ENCODE measurements at regions not wholly inside any gene's neighbourhood (a gene's known extent, or its start where the extent isn't known, plus 50 kb on each side); places are given as distances from the start of the nearest gene placed in this dataset.
"Not testable (repeated sequence)": the region's sequence is repeated elsewhere in the genome, so short reads cannot be mapped to it uniquely, and the experiment has no call there.

GRCh38 chr13:26483546-26483945 is 73.9 kb upstream of the WASF3 start:
- TF ChIP-seq YY1 (IDR thresholded peaks at IDR 0.05; ENCODE audit: insufficient read depth, insufficient read length) (no peak), ZNF274 (IDR thresholded peaks at IDR 0.05; ENCODE audit: low read depth, low read length) (no peak), SUZ12 (IDR thresholded peaks at IDR 0.05; ENCODE audit: extremely low read depth, insufficient read depth, insufficient read length) (no peak)
- no peaks in the 10 kb centered on the region for H3K27me3 ChIP-seq (ENCODE audit: insufficient read depth, insufficient read length)
- H3K9me3 ChIP-seq (ENCODE audit: insufficient read depth, low read length) = no peaks in the 10 kb centered on the region
- no peak for DNase-seq (ENCODE audit: low read depth, low spot score)
- H3K36me3 ChIP-seq (ENCODE audit: insufficient read depth, insufficient read length, low read length) = no peaks in the 10 kb centered on the region
- no peak overlapping the region for H3K4me3 ChIP-seq (ENCODE audit: insufficient read length, low read depth)
- H3K4me1 ChIP-seq (ENCODE audit: insufficient read depth, insufficient read length) = peaks cover 2% of the 10 kb centered on the region
- H3K9ac ChIP-seq (ENCODE audit: insufficient read length, low read depth) = no peak overlapping the region

GRCh38 chr13:26484196-26484595 is 73.3 kb upstream of the WASF3 start:
- no peaks in the 10 kb centered on the region for H3K9me3 ChIP-seq (ENCODE audit: insufficient read depth, low read length)
- H3K36me3 ChIP-seq (ENCODE audit: insufficient read depth, insufficient read length, low read length) = no peaks in the 10 kb centered on the region
- H3K27me3 ChIP-seq (ENCODE audit: insufficient read depth, insufficient read length) = no peaks in the 10 kb centered on the region
- H3K4me3 ChIP-seq (ENCODE audit: insufficient read length, low read depth) = no peak overlapping the region
- peaks cover 2% of the 10 kb centered on the region for H3K4me1 ChIP-seq (ENCODE audit: insufficient read depth, insufficient read length)
- DNase-seq (ENCODE audit: low read depth, low spot score) = no peak
- H3K9ac ChIP-seq (ENCODE audit: insufficient read length, low read depth) = no peak overlapping the region
- TF ChIP-seq YY1 (IDR thresholded peaks at IDR 0.05; ENCODE audit: insufficient read depth, insufficient read length) (no peak), SUZ12 (IDR thresholded peaks at IDR 0.05; ENCODE audit: extremely low read depth, insufficient read depth, insufficient read length) (no peak), ZNF274 (IDR thresholded peaks at IDR 0.05; ENCODE audit: low read depth, low read length) (no peak)

GRCh38 chr13:26485288-26485687 is 72.2 kb upstream of the WASF3 start:
- Histone ChIP-seq H3K36me3 (ENCODE audit: insufficient read depth, insufficient read length, low read length) (no peaks in the 10 kb centered on the region), H3K4me3 (ENCODE audit: insufficient read length, low read depth) (no peak overlapping the region), H3K9ac (ENCODE audit: insufficient read length, low read depth) (no peak overlapping the region), H3K9me3 (ENCODE audit: insufficient read depth, low read length) (no peaks in the 10 kb centered on the region), H3K4me1 (ENCODE audit: insufficient read depth, insufficient read length) (peaks cover 2% of the 10 kb centered on the region), H3K27me3 (ENCODE audit: insufficient read depth, insufficient read length) (no peaks in the 10 kb centered on the region)
- no peak for DNase-seq (ENCODE audit: low read depth, low spot score)
- TF ChIP-seq SUZ12 (IDR thresholded peaks at IDR 0.05; ENCODE audit: extremely low read depth, insufficient read depth, insufficient read length) = no peak
- no peak for TF ChIP-seq YY1 (IDR thresholded peaks at IDR 0.05; ENCODE audit: insufficient read depth, insufficient read length)
- TF ChIP-seq ZNF274 (IDR thresholded peaks at IDR 0.05; ENCODE audit: low read depth, low read length) = no peak

- Histone ChIP-seq H3K9ac (ENCODE audit: insufficient read length, low read depth) (no peak overlapping the region), H3K27me3 (ENCODE audit: insufficient read depth, insufficient read length) (no peaks in the 10 kb centered on the region), H3K36me3 (ENCODE audit: insufficient read depth, insufficient read length, low read length) (no peaks in the 10 kb centered on the region), H3K4me3 (ENCODE audit: insufficient read length, low read depth) (no peak overlapping the region), H3K4me1 (ENCODE audit: insufficient read depth, insufficient read length) (peaks cover 2% of the 10 kb centered on the region), H3K9me3 (ENCODE audit: insufficient read depth, low read length) (no peaks in the 10 kb centered on the region)
- TF ChIP-seq SUZ12 (IDR thresholded peaks at IDR 0.05; ENCODE audit: extremely low read depth, insufficient read depth, insufficient read length) = no peak
- no peak for TF ChIP-seq YY1 (IDR thresholded peaks at IDR 0.05; ENCODE audit: insufficient read depth, insufficient read length)
- TF ChIP-seq ZNF274 (IDR thresholded peaks at IDR 0.05; ENCODE audit: low read depth, low read length) = no peak
- no peak for DNase-seq (ENCODE audit: low read depth, low spot score)
These were observed 71.7 kb upstream of the WASF3 start for GRCh38 chr13:26485786-26486185.

- no peaks in the 10 kb centered on the region for H3K27me3 ChIP-seq (ENCODE audit: insufficient read depth, insufficient read length)
- no peak overlapping the region for H3K4me3 ChIP-seq (ENCODE audit: insufficient read length, low read depth)
- no peaks in the 10 kb centered on the region for H3K9me3 ChIP-seq (ENCODE audit: insufficient read depth, low read length)
- no peak overlapping the region for H3K9ac ChIP-seq (ENCODE audit: insufficient read length, low read depth)
- no peaks in the 10 kb centered on the region for H3K36me3 ChIP-seq (ENCODE audit: insufficient read depth, insufficient read length, low read length)
- peaks cover 2% of the 10 kb centered on the region for H3K4me1 ChIP-seq (ENCODE audit: insufficient read depth, insufficient read length)
- TF ChIP-seq ZNF274 (IDR thresholded peaks at IDR 0.05; ENCODE audit: low read depth, low read length) (no peak), SUZ12 (IDR thresholded peaks at IDR 0.05; ENCODE audit: extremely low read depth, insufficient read depth, insufficient read length) (no peak)
- no peak for DNase-seq (ENCODE audit: low read depth, low spot score)
These were observed 70.9 kb upstream of the WASF3 start for GRCh38 chr13:26486550-26486949.

GRCh38 chr13:26487781-26488180 is 69.7 kb upstream of the WASF3 start:
- DNase-seq (ENCODE audit: low read depth, low spot score) = no peak
- H3K9me3 ChIP-seq (ENCODE audit: insufficient read depth, low read length) = no peaks in the 10 kb centered on the region
- H3K4me1 ChIP-seq (ENCODE audit: insufficient read depth, insufficient read length) = peaks cover 2% of the 10 kb centered on the region
- TF ChIP-seq SUZ12 (IDR thresholded peaks at IDR 0.05; ENCODE audit: extremely low read depth, insufficient read depth, insufficient read length) (no peak), ZNF274 (IDR thresholded peaks at IDR 0.05; ENCODE audit: low read depth, low read length) (no peak), YY1 (IDR thresholded peaks at IDR 0.05; ENCODE audit: insufficient read depth, insufficient read length) (no peak)
- no peak overlapping the region for H3K4me3 ChIP-seq (ENCODE audit: insufficient read length, low read depth)
- no peaks in the 10 kb centered on the region for H3K27me3 ChIP-seq (ENCODE audit: insufficient read depth, insufficient read length)
- no peaks in the 10 kb centered on the region for H3K36me3 ChIP-seq (ENCODE audit: insufficient read depth, insufficient read length, low read length)
- H3K9ac ChIP-seq (ENCODE audit: insufficient read length, low read depth) = no peak overlapping the region

- TF ChIP-seq YY1 (IDR thresholded peaks at IDR 0.05; ENCODE audit: insufficient read depth, insufficient read length) (no peak), SUZ12 (IDR thresholded peaks at IDR 0.05; ENCODE audit: extremely low read depth, insufficient read depth, insufficient read length) (no peak), ZNF274 (IDR thresholded peaks at IDR 0.05; ENCODE audit: low read depth, low read length) (no peak)
- no peak for DNase-seq (ENCODE audit: low read depth, low spot score)
- no peak overlapping the region for H3K9ac ChIP-seq (ENCODE audit: insufficient read length, low read depth)
- no peaks in the 10 kb centered on the region for H3K9me3 ChIP-seq (ENCODE audit: insufficient read depth, low read length)
- H3K4me3 ChIP-seq (ENCODE audit: insufficient read length, low read depth) = no peak overlapping the region
- no peaks in the 10 kb centered on the region for H3K36me3 ChIP-seq (ENCODE audit: insufficient read depth, insufficient read length, low read length)
- H3K27me3 ChIP-seq (ENCODE audit: insufficient read depth, insufficient read length) = no peaks in the 10 kb centered on the region
- H3K4me1 ChIP-seq (ENCODE audit: insufficient read depth, insufficient read length) = peaks cover 2% of the 10 kb centered on the region
These were observed 69.1 kb upstream of the WASF3 start for GRCh38 chr13:26488236-26489003.

GRCh38 chr13:26492301-26492700 is 65.2 kb upstream of the WASF3 start:
- not testable (repeated sequence) for H3K27me3 ChIP-seq (ENCODE audit: insufficient read depth, insufficient read length); H3K9me3 ChIP-seq (ENCODE audit: insufficient read depth, low read length); H3K4me3 ChIP-seq (ENCODE audit: insufficient read length, low read depth); H3K36me3 ChIP-seq (ENCODE audit: insufficient read depth, insufficient read length, low read length); H3K9ac ChIP-seq (ENCODE audit: insufficient read length, low read depth); DNase-seq (ENCODE audit: low read depth, low spot score); H3K4me1 ChIP-seq (ENCODE audit: insufficient read depth, insufficient read length)
